ENCODE measurements at regions not wholly inside any gene's neighbourhood (a gene's known extent, or its start where the extent isn't known, plus 50 kb on each side); places are given as distances from the start of the nearest gene placed in this dataset.

GRCh38 chr2:18849841-18850578 is 260.6 kb upstream of the NT5C1B start:
- ChIA-PET POLR2A (no interaction called here), CTCF (interaction anchor here (0.6 kb wide), 1 partner anchor 186 kb away, joined by 9 read pairs; no protein-coding TSS in a partner anchor)

- POLR2A ChIA-PET: no interaction called here
- CTCF ChIA-PET: no interaction called here
Observed at GRCh38 chr2:18848646-18849045, 259.3 kb upstream of the NT5C1B start.

GRCh38 chr2:18845854-18846445 is 256.6 kb upstream of the NT5C1B start:
- ChIA-PET CTCF (no interaction called here), POLR2A (no interaction called here)

- POLR2A ChIA-PET: no interaction called here
- CTCF ChIA-PET: no interaction called here
Observed at GRCh38 chr2:18842836-18843235, 253.5 kb upstream of the NT5C1B start.

- POLR2A ChIA-PET: no interaction called here
- CTCF ChIA-PET: no interaction called here
Observed at GRCh38 chr2:18841248-18842150, 252.1 kb upstream of the NT5C1B start.

- POLR2A ChIA-PET: interaction anchor here (0.7 kb wide), 1 partner anchor 199 kb away, joined by 3 read pairs; no protein-coding TSS in a partner anchor
- CTCF ChIA-PET: no interaction called here
Observed at GRCh38 chr2:18837240-18837639, 247.9 kb upstream of the NT5C1B start.

- ChIA-PET CTCF (no interaction called here), POLR2A (no interaction called here)
Observed at GRCh38 chr2:18836436-18836835, 247.1 kb upstream of the NT5C1B start.

GRCh38 chr2:18835787-18836186 is 246.4 kb upstream of the NT5C1B start:
- ChIA-PET POLR2A (no interaction called here), CTCF (no interaction called here)

GRCh38 chr2:18834341-18834740 is 245.0 kb upstream of the NT5C1B start:
- POLR2A ChIA-PET: no interaction called here
- CTCF ChIA-PET: no interaction called here

- POLR2A ChIA-PET: no interaction called here
- CTCF ChIA-PET: no interaction called here
Observed at GRCh38 chr2:18833941-18834340, 244.6 kb upstream of the NT5C1B start.

GRCh38 chr2:18831916-18832510 is 242.6 kb upstream of the NT5C1B start:
- CTCF ChIA-PET: no interaction called here
- POLR2A ChIA-PET: no interaction called here

- CTCF ChIA-PET: no interaction called here
Observed at GRCh38 chr2:18830962-18831361, 241.6 kb upstream of the NT5C1B start.

GRCh38 chr2:18829976-18830375 is 240.6 kb upstream of the NT5C1B start:
- CTCF ChIA-PET: no interaction called here
- POLR2A ChIA-PET: no interaction called here

More at GRCh38 chr2:18830962-18831361, 241.6 kb upstream of the NT5C1B start:
- POLR2A ChIA-PET: no interaction called here

- ChIA-PET CTCF (no interaction called here), POLR2A (no interaction called here)
Observed at GRCh38 chr2:18829251-18829902, 240.0 kb upstream of the NT5C1B start.

GRCh38 chr2:18828296-18828695 is 238.9 kb upstream of the NT5C1B start:
- ChIA-PET CTCF (no interaction called here), POLR2A (no interaction called here)

GRCh38 chr2:18825838-18826237 is 236.5 kb upstream of the NT5C1B start:
- ChIA-PET CTCF (no interaction called here), POLR2A (no interaction called here)

- ChIA-PET CTCF (no interaction called here), POLR2A (no interaction called here)
Observed at GRCh38 chr2:18824915-18825314, 235.5 kb upstream of the NT5C1B start.

- POLR2A ChIA-PET: no interaction called here
- CTCF ChIA-PET: no interaction called here
Observed at GRCh38 chr2:18824325-18824790, 235.0 kb upstream of the NT5C1B start.

GRCh38 chr2:18821431-18821830 is 232.1 kb upstream of the NT5C1B start:
- CTCF ChIA-PET: no interaction called here
- POLR2A ChIA-PET: no interaction called here

- ChIA-PET CTCF (no interaction called here), POLR2A (no interaction called here)
Observed at GRCh38 chr2:18820966-18821365, 231.6 kb upstream of the NT5C1B start.
